ENCODE measurements at regions not wholly inside any gene's neighbourhood (a gene's known extent, or its start where the extent isn't known, plus 50 kb on each side); places are given as distances from the start of the nearest gene placed in this dataset.

DNA sequence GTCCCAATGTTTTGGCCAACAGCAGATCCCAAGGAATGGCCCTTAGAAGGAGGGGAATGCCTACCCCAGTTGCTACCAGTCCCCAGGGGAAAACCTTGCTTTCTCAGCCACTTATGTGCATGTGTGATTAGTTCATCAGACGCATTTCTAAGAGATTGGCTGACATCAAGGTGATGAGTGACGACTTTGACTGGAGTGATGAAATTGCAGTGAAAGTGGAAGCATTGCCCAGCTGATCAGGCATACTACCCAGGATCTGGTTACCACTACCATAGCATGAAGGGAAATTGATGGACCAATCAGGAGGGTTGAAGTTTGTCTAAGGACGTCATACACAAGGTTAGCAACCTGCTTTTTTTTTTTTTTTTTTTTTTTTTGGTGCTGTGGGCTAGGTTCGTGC, 90.3 kb upstream of the ELMO1 start:
- TF ChIP-seq POLR2A (IDR thresholded peaks at IDR 0.05), result no peak
- TF ChIP-seq, protein P1, sequence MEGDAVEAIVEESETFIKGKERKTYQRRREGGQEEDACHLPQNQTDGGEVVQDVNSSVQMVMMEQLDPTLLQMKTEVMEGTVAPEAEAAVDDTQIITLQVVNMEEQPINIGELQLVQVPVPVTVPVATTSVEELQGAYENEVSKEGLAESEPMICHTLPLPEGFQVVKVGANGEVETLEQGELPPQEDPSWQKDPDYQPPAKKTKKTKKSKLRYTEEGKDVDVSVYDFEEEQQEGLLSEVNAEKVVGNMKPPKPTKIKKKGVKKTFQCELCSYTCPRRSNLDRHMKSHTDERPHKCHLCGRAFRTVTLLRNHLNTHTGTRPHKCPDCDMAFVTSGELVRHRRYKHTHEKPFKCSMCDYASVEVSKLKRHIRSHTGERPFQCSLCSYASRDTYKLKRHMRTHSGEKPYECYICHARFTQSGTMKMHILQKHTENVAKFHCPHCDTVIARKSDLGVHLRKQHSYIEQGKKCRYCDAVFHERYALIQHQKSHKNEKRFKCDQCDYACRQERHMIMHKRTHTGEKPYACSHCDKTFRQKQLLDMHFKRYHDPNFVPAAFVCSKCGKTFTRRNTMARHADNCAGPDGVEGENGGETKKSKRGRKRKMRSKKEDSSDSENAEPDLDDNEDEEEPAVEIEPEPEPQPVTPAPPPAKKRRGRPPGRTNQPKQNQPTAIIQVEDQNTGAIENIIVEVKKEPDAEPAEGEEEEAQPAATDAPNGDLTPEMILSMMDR (IDR thresholded peaks at IDR 0.05), result no peak
- no peak overlapping the region for H3K4me3 ChIP-seq
- no peak overlapping the region for H3K27ac ChIP-seq
- H3K4me1 ChIP-seq, result no peaks in the 10 kb centered on the region
- H3K36me3 ChIP-seq, result no peaks in the 10 kb centered on the region
- H3K27me3 ChIP-seq, result no peaks in the 10 kb centered on the region
- no peaks in the 10 kb centered on the region for H3K9me3 ChIP-seq
- no peak for DNase-seq

DNA sequence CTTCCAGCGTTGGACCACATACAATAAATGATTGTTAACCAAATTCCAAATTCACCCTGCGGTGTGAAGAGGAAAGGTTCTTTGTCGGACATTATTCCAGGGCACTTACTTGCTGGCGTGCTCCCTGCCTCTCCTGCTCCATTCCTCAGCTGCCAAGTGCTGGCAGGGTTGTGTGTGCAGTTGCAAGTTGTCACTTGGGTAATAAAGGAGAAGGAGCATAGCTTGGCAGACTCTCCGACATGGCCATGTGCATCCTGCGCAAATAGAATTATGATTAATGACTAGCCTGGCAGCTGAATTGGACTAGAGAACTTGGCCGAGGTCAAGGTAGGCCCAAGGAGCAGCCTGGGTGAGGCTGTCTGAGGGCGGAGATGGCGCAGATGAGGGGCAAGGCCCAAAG, 92.3 kb upstream of the ELMO1 start:
- Histone ChIP-seq H3K27ac (no peak overlapping the region), H3K27me3 (no peaks in the 10 kb centered on the region)

DNA sequence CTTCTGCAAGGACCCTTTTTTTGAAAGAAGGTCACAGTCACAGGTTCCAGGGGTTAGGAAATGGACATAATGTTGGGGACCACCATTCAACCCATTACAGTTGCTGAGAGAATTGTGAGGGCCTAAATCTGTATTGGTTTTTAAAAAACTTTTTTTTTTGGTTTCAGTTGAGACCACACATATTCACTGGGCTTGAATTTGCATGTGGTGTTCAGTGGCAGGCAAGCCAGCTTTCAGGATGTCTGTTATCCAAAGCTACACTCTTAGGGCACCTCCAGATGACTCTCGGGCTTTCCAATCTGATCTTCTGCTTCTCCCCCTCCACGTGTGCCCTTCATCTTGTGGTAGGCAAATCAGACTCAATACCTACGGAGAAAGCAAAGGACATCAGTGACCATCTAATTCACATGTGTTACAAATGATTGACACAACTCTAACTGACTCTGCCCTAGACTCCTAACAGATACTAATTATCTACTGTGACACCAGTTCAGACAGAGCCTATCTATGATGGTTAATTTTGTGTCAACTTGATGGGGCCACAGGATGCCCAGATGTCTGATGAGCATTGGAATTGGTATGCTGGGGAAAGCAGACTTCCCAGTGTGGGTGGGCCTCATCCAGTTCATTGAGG, 93.3 kb upstream of the ELMO1 start:
- no peak for DNase-seq
- Histone ChIP-seq H3K27me3 (no peaks in the 10 kb centered on the region), H3K27ac (no peak overlapping the region), H3K4me3 (no peak overlapping the region), H3K36me3 (no peaks in the 10 kb centered on the region), H3K9me3 (no peaks in the 10 kb centered on the region), H3K4me1 (no peaks in the 10 kb centered on the region)
- no peak for TF ChIP-seq POLR2A (IDR thresholded peaks at IDR 0.05)
- TF ChIP-seq, protein P1 (IDR thresholded peaks at IDR 0.05), result no peak

More for the DNA sequence above, 92.3 kb upstream of the ELMO1 start:
- no peaks in the 10 kb centered on the region for H3K4me1 ChIP-seq
- no peaks in the 10 kb centered on the region for H3K36me3 ChIP-seq
- no peak overlapping the region for H3K4me3 ChIP-seq
- TF ChIP-seq, protein P1 (IDR thresholded peaks at IDR 0.05), result no peak
- no peak for TF ChIP-seq POLR2A (IDR thresholded peaks at IDR 0.05)
- H3K9me3 ChIP-seq, result no peaks in the 10 kb centered on the region
- no peak for DNase-seq

DNA sequence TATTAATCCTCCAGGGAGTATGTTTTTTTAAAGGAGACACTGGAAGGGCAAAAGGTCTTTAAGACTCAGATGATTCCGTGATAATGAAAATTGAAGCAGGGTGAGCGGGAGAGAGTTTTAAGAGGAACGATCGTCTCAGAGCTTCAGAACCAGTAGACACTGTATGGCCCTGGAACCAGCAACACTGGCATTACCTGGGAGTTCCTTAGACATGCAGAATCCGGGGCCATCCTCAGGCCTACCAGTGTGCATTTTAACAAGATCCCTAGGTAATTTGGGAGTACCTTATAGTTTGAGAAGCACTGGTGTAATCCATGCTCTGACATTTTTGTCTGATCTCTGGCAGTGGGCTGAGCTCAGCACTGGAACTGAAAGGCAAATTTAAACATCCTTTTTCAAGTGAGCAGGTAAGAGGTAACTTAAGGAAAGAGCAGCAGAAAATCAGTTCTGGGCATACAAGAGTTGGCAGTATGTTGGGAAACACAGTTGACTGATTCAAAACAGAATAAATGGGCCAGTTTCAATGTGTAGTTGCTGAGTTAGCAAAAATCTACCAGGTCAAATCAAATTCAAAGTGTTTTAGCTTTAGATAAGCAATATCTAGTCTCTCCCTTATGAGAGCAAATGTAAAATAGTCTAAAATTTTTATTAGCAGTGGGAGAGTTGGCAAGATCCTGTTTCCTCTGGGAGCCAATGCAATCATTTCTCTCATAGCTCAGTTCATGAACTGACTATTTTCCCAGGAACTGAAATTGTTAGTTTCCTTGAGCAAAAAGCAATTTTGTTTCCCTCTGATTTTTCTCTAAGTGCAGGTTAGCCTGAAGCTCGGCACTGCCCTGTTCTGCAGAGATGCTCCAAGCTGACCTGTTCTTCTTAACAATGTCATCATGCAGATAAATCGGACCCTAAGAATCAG, 97.2 kb upstream of the ELMO1 start:
- Histone ChIP-seq H3K27ac (no peak overlapping the region), H3K27me3 (no peaks in the 10 kb centered on the region), H3K4me3 (no peak overlapping the region), H3K9me3 (no peaks in the 10 kb centered on the region), H3K36me3 (no peaks in the 10 kb centered on the region), H3K4me1 (no peaks in the 10 kb centered on the region)
- DNase-seq, result no peak
- TF ChIP-seq, protein P1 (IDR thresholded peaks at IDR 0.05), result no peak
- no peak for TF ChIP-seq POLR2A (IDR thresholded peaks at IDR 0.05)

DNA sequence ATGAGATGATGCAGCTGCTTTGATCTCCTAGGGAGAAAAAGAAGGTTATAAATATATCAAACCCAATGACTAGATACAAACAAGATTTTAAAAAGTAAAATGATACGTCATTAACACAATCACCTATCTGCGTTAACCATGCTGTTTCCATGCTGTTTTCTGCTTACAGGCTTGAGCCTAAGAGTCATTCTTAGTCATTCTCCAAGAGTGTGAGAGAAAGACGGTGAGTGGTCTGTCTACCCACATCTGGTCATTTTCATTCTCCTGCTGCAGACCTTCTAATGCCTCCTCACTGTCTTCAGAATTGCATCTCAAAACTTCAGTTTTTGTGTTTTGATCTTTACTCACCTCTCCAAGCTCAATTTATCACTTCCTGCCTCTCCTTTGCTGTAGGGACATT, 98.0 kb upstream of the ELMO1 start:
- DNase-seq, result no peak
- H3K27ac ChIP-seq, result no peak overlapping the region

More for the DNA sequence above, 98.0 kb upstream of the ELMO1 start:
- H3K4me1 ChIP-seq, result no peaks in the 10 kb centered on the region
- no peaks in the 10 kb centered on the region for H3K27me3 ChIP-seq
- no peak overlapping the region for H3K4me3 ChIP-seq
- no peak for TF ChIP-seq POLR2A (IDR thresholded peaks at IDR 0.05)
- TF ChIP-seq, protein P1 (IDR thresholded peaks at IDR 0.05), result no peak
- no peaks in the 10 kb centered on the region for H3K9me3 ChIP-seq
- H3K36me3 ChIP-seq, result no peaks in the 10 kb centered on the region

All from Peyer's patch (tissue), 4 donors.